HCT116 (cell line): ENCODE measurements at regions not wholly inside any gene's neighbourhood (a gene's known extent, or its start where the extent isn't known, plus 50 kb on each side); places are given as distances from the start of the nearest gene placed in this dataset.

Source experiments
- ATAC-seq: fragments of 200-7000 bp; cut with Tn5 transposase; 2 replicates; pipeline ENCODE4 v1.9.1; 2020; ENCODE audit warnings: mild to moderate bottlenecking, moderate library complexity
- BruUV-seq: library from RNA; stranded (reverse); fragments of 400-500 nt; replicated peaks from 2 replicates; lab custom pipeline; 2021; lab: Mats Ljungman, UMichigan
- CTCF ChIA-PET: fragments of 300-600 bp; sonication (Branson Sonifier 250); formaldehyde crosslinking; loops from one replicate; lab custom pipeline; 2021; ENCODE audit warnings: antibody characterized with exemption; lab: Charles Lee
- POLR2A ChIA-PET: fragments of 300-600, 350-600 bp; sonication (Branson Sonifier 250); formaldehyde crosslinking; loops from one replicate; lab custom pipeline; 2021; ENCODE audit warnings: antibody characterized with exemption; lab: Charles Lee
- RAD21 ChIA-PET, 2 experiments: fragments of 300-600 bp; sonication (Branson Sonifier 250); formaldehyde crosslinking; loops; one replicate each; lab custom pipeline; 2023; ENCODE audit warnings: low total read pairs in 2 of 2; ENCODE audit not compliant: uncharacterized antibody in 2 of 2, unreplicated experiment in 2 of 2, low non-redundant PET in 1 of 2; lab: Charles Lee
- DNase-seq: peaks from one replicate; pipeline ENCODE4 v3.0.0-alpha.2; 2010; ENCODE audit warnings: low read depth, low spot score
- H2AFZ ChIP-seq: fragments of 200-600 bp; shearing (Covaris generic), sonication (generic); 2 replicates; pipeline ENCODE4 v1.6.1; 2017; ENCODE audit warnings: low read depth, mixed run types, mixed read lengths, antibody characterized with exemption, low read length; ENCODE audit not compliant: poor library complexity, severe bottlenecking
- H3K27ac ChIP-seq: 2 replicates; pipeline ENCODE4 v1.5.1; 2012; ENCODE audit warnings: low read depth, low read length
- H3K27me3 ChIP-seq: fragments of 200-600 bp; sonication (generic); 2 replicates; pipeline ENCODE4 v1.6.1; 2016; ENCODE audit warnings: mixed run types, low read length, mixed read lengths; ENCODE audit not compliant: insufficient read depth
- H3K36me3 ChIP-seq, 2 experiments: fragments of 200-500 bp in 1 of 2; fragments of 200-600 bp in 1 of 2; sonication (Bioruptor generic) in 1 of 2; sonication (generic) in 1 of 2; 2 replicates each; pipeline versions ENCODE4 v1.5.1 to v1.6.1; 2014 to 2016; ENCODE audit warnings: low read length in 2 of 2, inconsistent platforms in 1 of 2, mixed read lengths in 1 of 2, mixed run types in 1 of 2; ENCODE audit not compliant: insufficient read depth in 2 of 2, control insufficient read depth in 1 of 2
- H3K4me1 ChIP-seq, 2 experiments: fragments of 200-600 bp in 1 of 2; sonication (generic) in 1 of 2; 2 replicates each; pipeline versions ENCODE4 v1.5.1 to v1.6.1; 2012 to 2017; ENCODE audit warnings: low read length in 2 of 2, inconsistent platforms in 1 of 2, mild to moderate bottlenecking in 1 of 2, mixed read lengths in 1 of 2, mixed run types in 1 of 2, moderate library complexity in 1 of 2; ENCODE audit not compliant: insufficient read depth in 2 of 2, control insufficient read depth in 1 of 2
- H3K4me2 ChIP-seq: fragments of 200-600 bp; sonication (generic); 2 replicates; pipeline ENCODE4 v1.6.1; 2017; ENCODE audit warnings: mixed run types, low read length, mixed read lengths
- H3K4me3 ChIP-seq, 2 experiments: fragments of 200-600 bp in 1 of 2; sonication (generic) in 1 of 2; replicated peaks in 1 of 2; 2 replicates each; pipeline ENCODE4 v1.5.1; 2011 to 2016; ENCODE audit warnings: low read length in 2 of 2, control low read depth in 1 of 2, low read depth in 1 of 2, mild to moderate bottlenecking in 1 of 2, mixed read lengths in 1 of 2, mixed run types in 1 of 2
- H3K79me2 ChIP-seq: fragments of 200-600 bp; sonication (generic); 2 replicates; pipeline ENCODE4 v1.6.1; 2017; ENCODE audit warnings: mild to moderate bottlenecking, mixed run types, low read length, moderate library complexity, mixed read lengths; ENCODE audit not compliant: insufficient read depth
- H3K9ac ChIP-seq: fragments of 200-600 bp; sonication (generic); 2 replicates; pipeline ENCODE4 v1.6.1; 2016; ENCODE audit warnings: low read length, mixed read lengths
- H3K9me2 ChIP-seq: fragments of 200-600 bp; sonication (generic), shearing (Covaris generic); 2 replicates; pipeline ENCODE4 v1.6.1; 2017; ENCODE audit warnings: mixed run types, mild to moderate bottlenecking, moderate library complexity; ENCODE audit not compliant: insufficient read depth
- H3K9me3 ChIP-seq, 2 experiments: fragments of 200-500 bp in 1 of 2; fragments of 200-600 bp in 1 of 2; sonication (Bioruptor generic) in 1 of 2; sonication (generic) in 1 of 2; 2 replicates each; pipeline ENCODE4 v1.6.1; 2014 to 2017; ENCODE audit warnings: low read length in 2 of 2, mixed read lengths in 2 of 2, inconsistent platforms in 1 of 2, low read depth in 1 of 2, mild to moderate bottlenecking in 1 of 2, mixed run types in 1 of 2, moderate library complexity in 1 of 2; ENCODE audit not compliant: control insufficient read depth in 1 of 2, insufficient read depth in 1 of 2
- H4K20me1 ChIP-seq: fragments of 200-600 bp; sonication (generic), shearing (Covaris generic); 2 replicates; pipeline ENCODE4 v1.6.1; 2017; ENCODE audit warnings: mixed run types, mild to moderate bottlenecking, moderate library complexity; ENCODE audit not compliant: insufficient read depth
- CBX3 ChIP-seq: IDR thresholded peaks from 2 replicates; pipeline ENCODE4 v1.6.1; 2012; ENCODE audit warnings: low read depth
- CEBPB ChIP-seq: IDR thresholded peaks from 2 replicates; pipeline ENCODE4 v1.6.1; 2012; ENCODE audit warnings: low read depth
- ELF1 ChIP-seq: IDR thresholded peaks from 2 replicates; pipeline ENCODE4 v1.6.1; 2012; ENCODE audit warnings: low read depth, borderline replicate concordance
- EZH2 ChIP-seq: fragments of 200-600 bp; sonication (generic); IDR thresholded peaks from 2 replicates; pipeline ENCODE4 v1.6.1; 2017; ENCODE audit warnings: antibody characterized with exemption, mixed run types
- EZH2phosphoT487 ChIP-seq: fragments of 200-600 bp; IDR thresholded peaks from 2 replicates; pipeline ENCODE4 v1.6.1; 2018; ENCODE audit warnings: antibody characterized with exemption, borderline replicate concordance
- MAX ChIP-seq: IDR thresholded peaks from 2 replicates; pipeline ENCODE4 v1.6.1; 2012
- POLR2AphosphoS5 ChIP-seq: IDR thresholded peaks from 2 replicates; pipeline ENCODE4 v1.6.1; 2011; ENCODE audit warnings: mild to moderate bottlenecking, low read depth, low read length, moderate library complexity
- RAD21 ChIP-seq: IDR thresholded peaks from 2 replicates; pipeline ENCODE4 v1.6.1; 2012; ENCODE audit warnings: low read depth, mild to moderate bottlenecking
- SRF ChIP-seq: IDR thresholded peaks from 2 replicates; pipeline ENCODE4 v1.6.1; 2012; ENCODE audit warnings: low read depth
- YY1 ChIP-seq: IDR thresholded peaks from 2 replicates; pipeline ENCODE4 v1.6.1; 2011; ENCODE audit warnings: low read length, low read depth, moderate library complexity, mild to moderate bottlenecking; ENCODE audit not compliant: insufficient replicate concordance; ENCODE audit errors: extremely low read depth
- ZFX ChIP-seq: fragments of 450-650 bp; IDR thresholded peaks from 2 replicates; pipeline ENCODE4 v1.6.1; 2017
- ZNF274 ChIP-seq: fragments of 200-500 bp; sonication (Bioruptor generic); IDR thresholded peaks from 2 replicates; pipeline ENCODE4 v1.6.1; 2014; ENCODE audit warnings: mild to moderate bottlenecking, low read depth, low read length, inconsistent platforms
- intact Hi-C: fragments of 100-400 bp; cut with micrococcal nuclease; formaldehyde crosslinking; loops from 2 replicates; pipeline ENCODE4 v1.10.0; 2022
- TF ChIP-seq, protein P1 (sequence below), 3 experiments: fragments of 200-600 bp in 1 of 3; sonication (generic) in 1 of 3; IDR thresholded peaks in 2 of 3; conservative IDR thresholded peaks in 1 of 3; 2 replicates each; pipeline ENCODE4 v1.5.1; 2012 to 2017; ENCODE audit warnings: low read depth in 2 of 3, low read length in 2 of 3, antibody characterized with exemption in 1 of 3, borderline replicate concordance in 1 of 3, control low read depth in 1 of 3, mild to moderate bottlenecking in 1 of 3, mixed read lengths in 1 of 3, mixed run types in 1 of 3, moderate library complexity in 1 of 3; ENCODE audit not compliant: insufficient read depth in 1 of 3
- TF ChIP-seq, protein P2 (sequence below): IDR thresholded peaks from 2 replicates; pipeline ENCODE4 v1.6.1; 2012
- TF ChIP-seq, protein P3 (sequence below): IDR thresholded peaks from 2 replicates; pipeline ENCODE4 v1.6.1; 2011; ENCODE audit warnings: mild to moderate bottlenecking, low read length, moderate library complexity; ENCODE audit not compliant: insufficient replicate concordance; ENCODE audit errors: extremely low read depth

DNA sequence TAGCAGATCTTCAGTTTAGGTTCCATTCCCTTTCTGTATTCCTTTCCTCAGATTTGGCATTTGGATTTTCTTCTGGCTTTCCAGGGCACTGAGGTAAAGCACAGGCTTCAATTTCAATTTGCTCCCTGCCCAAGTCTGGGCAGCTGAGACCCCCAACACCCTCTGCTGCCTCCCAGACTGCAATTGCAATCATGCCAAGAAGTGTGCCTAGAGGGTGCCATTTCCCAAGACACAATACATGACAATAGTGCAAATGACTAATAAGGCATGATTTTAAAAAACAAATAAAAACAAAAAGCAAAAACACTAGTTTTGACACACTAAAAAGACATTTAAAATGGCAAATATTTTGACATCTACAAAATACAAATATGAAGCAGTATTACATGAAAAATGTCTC lies 364.8 kb downstream of the EPM2A start:
- H3K4me1 ChIP-seq = no peaks in the 10 kb centered on the region
- peak; percentile 60 for TF ChIP-seq RAD21
- TF ChIP-seq ELF1 = no peak
- no peak for TF ChIP-seq ZNF274
- TF ChIP-seq ZFX = no peak
- TF ChIP-seq, protein P1, sequence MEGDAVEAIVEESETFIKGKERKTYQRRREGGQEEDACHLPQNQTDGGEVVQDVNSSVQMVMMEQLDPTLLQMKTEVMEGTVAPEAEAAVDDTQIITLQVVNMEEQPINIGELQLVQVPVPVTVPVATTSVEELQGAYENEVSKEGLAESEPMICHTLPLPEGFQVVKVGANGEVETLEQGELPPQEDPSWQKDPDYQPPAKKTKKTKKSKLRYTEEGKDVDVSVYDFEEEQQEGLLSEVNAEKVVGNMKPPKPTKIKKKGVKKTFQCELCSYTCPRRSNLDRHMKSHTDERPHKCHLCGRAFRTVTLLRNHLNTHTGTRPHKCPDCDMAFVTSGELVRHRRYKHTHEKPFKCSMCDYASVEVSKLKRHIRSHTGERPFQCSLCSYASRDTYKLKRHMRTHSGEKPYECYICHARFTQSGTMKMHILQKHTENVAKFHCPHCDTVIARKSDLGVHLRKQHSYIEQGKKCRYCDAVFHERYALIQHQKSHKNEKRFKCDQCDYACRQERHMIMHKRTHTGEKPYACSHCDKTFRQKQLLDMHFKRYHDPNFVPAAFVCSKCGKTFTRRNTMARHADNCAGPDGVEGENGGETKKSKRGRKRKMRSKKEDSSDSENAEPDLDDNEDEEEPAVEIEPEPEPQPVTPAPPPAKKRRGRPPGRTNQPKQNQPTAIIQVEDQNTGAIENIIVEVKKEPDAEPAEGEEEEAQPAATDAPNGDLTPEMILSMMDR (IDR thresholded peaks at IDR 0.05 in 2 of 3, conservative IDR thresholded peaks at IDR 0.05 in 1 of 3; ENCODE audit: borderline replicate concordance in 1 of 3, insufficient read depth in 1 of 3, low read depth in 2 of 3, low read length in 2 of 3) = peak; percentile 22 to 35 (median 29); a peak in 4 of 6 replicates
- no TSS peak for BruUV-seq
- H2AFZ ChIP-seq = no peak overlapping the region
- H3K36me3 ChIP-seq = no peaks in the 10 kb centered on the region
- no peaks in the 10 kb centered on the region for H4K20me1 ChIP-seq
- no peaks in the 10 kb centered on the region for H3K27me3 ChIP-seq
- no peak for DNase-seq
- no peak overlapping the region for H3K9ac ChIP-seq
- no peak overlapping the region for H3K27ac ChIP-seq
- no peaks in the 10 kb centered on the region for H3K9me2 ChIP-seq
- ATAC-seq = no peak
- no peak overlapping the region for H3K4me3 ChIP-seq
- no peaks in the 10 kb centered on the region for H3K79me2 ChIP-seq
- ChIA-PET CTCF (no interaction called here), RAD21 (no interaction called here), POLR2A (no interaction called here)
- H3K4me2 ChIP-seq = no peak overlapping the region
- H3K9me3 ChIP-seq = no peaks in the 10 kb centered on the region
- intact Hi-C loops = no loop called here

DNA sequence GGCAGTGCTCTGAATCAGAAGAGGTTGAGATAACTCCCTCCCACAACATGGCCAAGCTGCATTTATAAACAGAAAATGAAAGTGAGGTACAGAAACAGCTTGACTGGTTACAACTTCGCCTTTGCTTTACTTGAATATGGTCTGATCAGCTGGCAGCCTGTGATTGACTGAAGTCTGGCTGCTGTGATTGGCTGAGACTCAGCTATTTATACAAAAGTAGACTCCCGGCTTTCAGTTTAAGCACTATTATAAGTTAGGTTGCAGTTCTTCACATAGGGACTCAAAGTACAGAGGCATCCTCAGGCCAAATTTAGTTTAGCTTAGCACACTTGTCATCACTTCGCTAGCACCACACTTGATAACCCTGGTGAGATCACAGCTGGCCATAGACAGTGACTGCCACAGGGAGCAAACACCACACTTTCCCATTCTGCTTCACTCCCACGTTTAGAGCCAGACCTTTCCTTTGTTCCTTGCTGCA lies 362.6 kb downstream of the EPM2A start:
- no peaks in the 10 kb centered on the region for H3K9me2 ChIP-seq
- ChIA-PET POLR2A (no interaction called here), RAD21 (no interaction called here), CTCF (no interaction called here)
- H3K4me2 ChIP-seq = no peak overlapping the region
- H3K9ac ChIP-seq = no peak overlapping the region
- no peak overlapping the region for H3K27ac ChIP-seq
- no TSS peak for BruUV-seq
- no peaks in the 10 kb centered on the region for H4K20me1 ChIP-seq
- DNase-seq (no peak), ATAC-seq (no peak)
- no peaks in the 10 kb centered on the region for H3K79me2 ChIP-seq
- H3K4me1 ChIP-seq = no peaks in the 10 kb centered on the region
- no peaks in the 10 kb centered on the region for H3K27me3 ChIP-seq
- H2AFZ ChIP-seq = no peak overlapping the region
- no peaks in the 10 kb centered on the region for H3K36me3 ChIP-seq
- H3K4me3 ChIP-seq = no peak overlapping the region
- intact Hi-C loops = no loop called here
- peaks cover 0 to 6% of the 10 kb centered on the region in 2 experiments; a peak in 1 of 4 replicates for H3K9me3 ChIP-seq
- TF ChIP-seq, protein P2, sequence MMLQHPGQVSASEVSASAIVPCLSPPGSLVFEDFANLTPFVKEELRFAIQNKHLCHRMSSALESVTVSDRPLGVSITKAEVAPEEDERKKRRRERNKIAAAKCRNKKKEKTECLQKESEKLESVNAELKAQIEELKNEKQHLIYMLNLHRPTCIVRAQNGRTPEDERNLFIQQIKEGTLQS = no peak
- TF ChIP-seq RAD21 = no peak
- TF ChIP-seq CBX3 = no peak
- TF ChIP-seq MAX = no peak
- no peak for TF ChIP-seq EZH2
- no peak for TF ChIP-seq YY1
- TF ChIP-seq, protein P3, sequence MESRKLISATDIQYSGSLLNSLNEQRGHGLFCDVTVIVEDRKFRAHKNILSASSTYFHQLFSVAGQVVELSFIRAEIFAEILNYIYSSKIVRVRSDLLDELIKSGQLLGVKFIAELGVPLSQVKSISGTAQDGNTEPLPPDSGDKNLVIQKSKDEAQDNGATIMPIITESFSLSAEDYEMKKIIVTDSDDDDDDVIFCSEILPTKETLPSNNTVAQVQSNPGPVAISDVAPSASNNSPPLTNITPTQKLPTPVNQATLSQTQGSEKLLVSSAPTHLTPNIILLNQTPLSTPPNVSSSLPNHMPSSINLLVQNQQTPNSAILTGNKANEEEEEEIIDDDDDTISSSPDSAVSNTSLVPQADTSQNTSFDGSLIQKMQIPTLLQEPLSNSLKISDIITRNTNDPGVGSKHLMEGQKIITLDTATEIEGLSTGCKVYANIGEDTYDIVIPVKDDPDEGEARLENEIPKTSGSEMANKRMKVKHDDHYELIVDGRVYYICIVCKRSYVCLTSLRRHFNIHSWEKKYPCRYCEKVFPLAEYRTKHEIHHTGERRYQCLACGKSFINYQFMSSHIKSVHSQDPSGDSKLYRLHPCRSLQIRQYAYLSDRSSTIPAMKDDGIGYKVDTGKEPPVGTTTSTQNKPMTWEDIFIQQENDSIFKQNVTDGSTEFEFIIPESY = no peak
- no peak for TF ChIP-seq POLR2AphosphoS5
- TF ChIP-seq ZNF274 = no peak
- no peak for TF ChIP-seq CEBPB
- TF ChIP-seq ZFX = no peak
- TF ChIP-seq EZH2phosphoT487 = no peak
- TF ChIP-seq SRF = no peak
